ENCODE measurements at regions not wholly inside any gene's neighbourhood (a gene's known extent, or its start where the extent isn't known, plus 50 kb on each side); places are given as distances from the start of the nearest gene placed in this dataset.

DNA sequence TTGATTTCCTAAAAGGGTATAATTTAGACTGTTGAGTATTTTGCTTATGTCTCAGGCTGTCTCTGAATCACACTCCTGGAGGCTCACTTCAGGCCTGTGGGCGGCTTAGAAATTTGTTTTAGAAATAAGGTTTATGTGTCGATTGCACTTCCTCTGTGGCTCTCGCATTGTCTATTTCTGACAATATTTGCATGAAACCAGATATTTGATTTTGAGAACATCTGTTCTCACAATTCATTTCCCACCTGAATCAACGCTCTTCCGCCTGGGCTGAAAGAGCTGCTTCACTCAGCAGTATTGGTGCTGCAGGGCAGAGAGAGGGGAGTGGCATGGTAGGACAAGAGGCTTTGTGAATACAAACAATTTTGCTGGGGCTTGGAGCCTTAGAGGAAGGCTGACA lies 262.0 kb downstream of the ADRA2A start:
- no peak overlapping the region for H3K4me3 ChIP-seq
- DNase-seq = no peak
- H3K9me3 ChIP-seq = peaks cover 0 to 9% (median 3%) of the 10 kb centered on the region in 4 donors
- no peaks in the 10 kb centered on the region for H3K36me3 ChIP-seq
- no peaks in the 10 kb centered on the region for H3K4me1 ChIP-seq
- intact Hi-C loops (cut with DNase I) = no loop called here
- 90 to 95% methylated on average over 5 of the region's 5 CpGs for WGBS, 2 donors
- TF ChIP-seq, protein P1, sequence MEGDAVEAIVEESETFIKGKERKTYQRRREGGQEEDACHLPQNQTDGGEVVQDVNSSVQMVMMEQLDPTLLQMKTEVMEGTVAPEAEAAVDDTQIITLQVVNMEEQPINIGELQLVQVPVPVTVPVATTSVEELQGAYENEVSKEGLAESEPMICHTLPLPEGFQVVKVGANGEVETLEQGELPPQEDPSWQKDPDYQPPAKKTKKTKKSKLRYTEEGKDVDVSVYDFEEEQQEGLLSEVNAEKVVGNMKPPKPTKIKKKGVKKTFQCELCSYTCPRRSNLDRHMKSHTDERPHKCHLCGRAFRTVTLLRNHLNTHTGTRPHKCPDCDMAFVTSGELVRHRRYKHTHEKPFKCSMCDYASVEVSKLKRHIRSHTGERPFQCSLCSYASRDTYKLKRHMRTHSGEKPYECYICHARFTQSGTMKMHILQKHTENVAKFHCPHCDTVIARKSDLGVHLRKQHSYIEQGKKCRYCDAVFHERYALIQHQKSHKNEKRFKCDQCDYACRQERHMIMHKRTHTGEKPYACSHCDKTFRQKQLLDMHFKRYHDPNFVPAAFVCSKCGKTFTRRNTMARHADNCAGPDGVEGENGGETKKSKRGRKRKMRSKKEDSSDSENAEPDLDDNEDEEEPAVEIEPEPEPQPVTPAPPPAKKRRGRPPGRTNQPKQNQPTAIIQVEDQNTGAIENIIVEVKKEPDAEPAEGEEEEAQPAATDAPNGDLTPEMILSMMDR (IDR thresholded peaks at IDR 0.05) = no peak
- TF ChIP-seq POLR2A (IDR thresholded peaks at IDR 0.05) = no peak
- TF ChIP-seq EP300 (IDR thresholded peaks at IDR 0.05) = no peak
- no peak for TF ChIP-seq POLR2AphosphoS5 (IDR thresholded peaks at IDR 0.05)
- H3K27ac ChIP-seq = no peak overlapping the region
- no peaks in the 10 kb centered on the region for H3K27me3 ChIP-seq

DNA sequence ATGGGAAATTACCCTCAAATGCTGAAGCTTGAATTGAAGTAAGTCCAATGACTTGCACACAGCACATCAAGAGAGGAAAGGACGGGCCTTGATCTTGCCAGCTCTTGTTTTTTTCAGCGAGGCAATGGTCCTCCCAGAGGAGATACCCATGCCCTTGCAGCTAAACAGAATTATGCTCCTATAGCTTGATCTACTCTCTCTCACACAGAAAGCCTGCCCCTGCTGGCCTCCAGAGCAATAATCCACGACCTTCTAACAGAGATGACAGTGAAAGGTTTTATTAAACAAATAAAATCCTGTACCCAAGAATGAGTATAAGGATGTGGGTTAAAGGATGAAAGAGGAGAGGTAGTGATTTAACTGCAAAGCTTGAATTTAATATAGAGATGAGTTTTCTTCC lies 268.0 kb downstream of the ADRA2A start:
- Histone ChIP-seq H3K4me1 (no peaks in the 10 kb centered on the region), H3K36me3 (no peaks in the 10 kb centered on the region), H3K4me3 (no peak overlapping the region), H3K9me3 (peaks cover 0 to 9% (median 3%) of the 10 kb centered on the region in 4 donors), H3K27me3 (no peaks in the 10 kb centered on the region), H3K27ac (no peak overlapping the region)
- TF ChIP-seq POLR2A (IDR thresholded peaks at IDR 0.05) (no peak), EP300 (IDR thresholded peaks at IDR 0.05) (no peak), POLR2AphosphoS5 (IDR thresholded peaks at IDR 0.05) (no peak)
- TF ChIP-seq, protein P1 (IDR thresholded peaks at IDR 0.05) = no peak
- WGBS, 2 donors = 48 to 55% methylated on average over 3 of the region's 3 CpGs
- DNase-seq = no peak
- intact Hi-C loops (cut with DNase I) = no loop called here

DNA sequence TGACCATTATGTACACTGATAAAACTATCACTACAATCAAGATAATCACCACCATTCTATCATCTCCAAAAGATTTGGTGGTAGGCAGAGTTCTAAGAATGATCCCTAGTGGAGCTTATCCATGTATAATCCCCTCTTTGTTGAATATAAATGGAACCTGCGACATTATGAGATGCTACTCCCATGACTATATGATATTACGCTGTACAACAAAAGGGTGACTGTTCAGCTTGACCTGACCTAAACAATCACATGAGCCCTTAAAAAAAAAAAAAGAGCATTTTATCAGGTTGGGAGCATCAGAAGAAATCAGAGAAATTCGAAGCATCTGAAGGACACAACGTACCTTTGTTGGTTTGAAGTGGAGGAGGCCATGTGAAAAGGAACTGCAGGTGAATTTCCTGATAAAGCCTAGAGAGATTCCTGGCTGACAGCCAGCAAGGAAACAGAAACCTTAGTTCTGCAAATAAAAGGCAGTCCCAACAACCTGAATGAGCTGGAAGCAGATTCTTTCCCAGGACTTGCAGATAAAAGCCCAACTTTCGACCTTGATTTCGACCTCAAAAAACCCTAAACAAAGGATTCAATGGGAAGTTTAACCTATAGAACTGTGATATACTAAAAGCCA lies 270.7 kb downstream of the ADRA2A start:
- peaks cover 0 to 4% (median 0%) of the 10 kb centered on the region in 4 donors for H3K9me3 ChIP-seq
- DNase-seq = no peak
- intact Hi-C loops (cut with DNase I) = no loop called here
- TF ChIP-seq POLR2A (IDR thresholded peaks at IDR 0.05) (no peak), POLR2AphosphoS5 (IDR thresholded peaks at IDR 0.05) (no peak), EP300 (IDR thresholded peaks at IDR 0.05) (no peak)
- TF ChIP-seq, protein P1 (IDR thresholded peaks at IDR 0.05) = no peak
- H3K36me3 ChIP-seq = no peaks in the 10 kb centered on the region
- WGBS, 2 donors = 20 to 58% methylated on average over 6 of the region's 6 CpGs
- no peaks in the 10 kb centered on the region for H3K27me3 ChIP-seq
- no peak overlapping the region for H3K27ac ChIP-seq
- no peaks in the 10 kb centered on the region for H3K4me1 ChIP-seq
- H3K4me3 ChIP-seq = no peak overlapping the region

DNA sequence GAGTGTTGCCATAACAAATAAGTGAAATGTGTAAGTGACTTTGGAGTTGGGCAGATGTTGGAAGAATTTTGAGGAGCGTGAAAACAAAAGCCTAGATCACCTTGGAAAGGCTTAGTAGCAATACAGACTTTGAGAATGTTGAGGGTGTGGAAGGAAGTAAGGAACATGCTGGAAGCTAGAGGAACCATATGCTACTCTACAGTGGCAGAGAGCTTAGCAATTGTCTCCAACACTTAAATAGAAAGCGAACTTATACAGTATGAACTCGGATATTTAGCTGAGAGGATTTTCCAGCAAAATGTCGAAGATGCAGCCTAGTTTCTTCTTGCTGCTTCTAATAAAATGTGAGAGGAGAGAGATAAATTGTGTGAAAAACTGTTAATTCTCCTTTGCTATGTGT lies 271.2 kb downstream of the ADRA2A start:
- TF ChIP-seq POLR2A (IDR thresholded peaks at IDR 0.05) = no peak
- no peak for TF ChIP-seq POLR2AphosphoS5 (IDR thresholded peaks at IDR 0.05)
- TF ChIP-seq, protein P1 (IDR thresholded peaks at IDR 0.05) = no peak
- no peak for TF ChIP-seq EP300 (IDR thresholded peaks at IDR 0.05)
- no peaks in the 10 kb centered on the region for H3K27me3 ChIP-seq

DNA sequence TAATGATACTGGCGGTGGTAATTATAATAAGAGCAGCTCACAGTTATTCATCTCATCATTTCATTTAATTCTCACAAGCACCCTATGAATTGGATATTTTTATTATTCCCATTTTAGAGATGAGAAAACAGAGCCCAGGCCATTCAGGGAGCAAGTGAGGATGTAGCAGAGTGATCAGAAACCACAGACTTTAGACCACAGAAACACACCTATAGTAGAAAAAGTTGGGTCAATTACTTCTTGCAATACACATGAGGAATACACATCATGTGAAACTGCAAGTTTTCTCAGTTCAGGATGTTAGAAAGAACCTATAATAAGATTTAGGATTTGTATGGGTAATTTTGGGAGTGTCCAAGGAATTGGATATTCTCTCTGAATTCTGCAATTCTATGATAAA lies 278.0 kb downstream of the ADRA2A start:
- 89 to 93% methylated on average over 1 of the region's 1 CpG for WGBS, 2 donors

More for the DNA sequence above, 271.2 kb downstream of the ADRA2A start:
- DNase-seq = no peak
- intact Hi-C loops (cut with DNase I) = no loop called here
- WGBS, 2 donors = 65 to 84% methylated on average over 4 of the region's 4 CpGs
- Histone ChIP-seq H3K4me3 (no peak overlapping the region), H3K27ac (no peak overlapping the region), H3K36me3 (no peaks in the 10 kb centered on the region), H3K4me1 (no peaks in the 10 kb centered on the region), H3K9me3 (no peaks in the 10 kb centered on the region)

More for the DNA sequence above, 278.0 kb downstream of the ADRA2A start:
- Histone ChIP-seq H3K9me3 (no peaks in the 10 kb centered on the region), H3K27ac (no peak overlapping the region), H3K36me3 (no peaks in the 10 kb centered on the region), H3K4me3 (no peak overlapping the region), H3K4me1 (no peaks in the 10 kb centered on the region), H3K27me3 (no peaks in the 10 kb centered on the region)
- no peak for TF ChIP-seq POLR2A (IDR thresholded peaks at IDR 0.05)
- TF ChIP-seq, protein P1 (IDR thresholded peaks at IDR 0.05) = no peak
- TF ChIP-seq EP300 (IDR thresholded peaks at IDR 0.05) = no peak
- TF ChIP-seq POLR2AphosphoS5 (IDR thresholded peaks at IDR 0.05) = no peak
- no peak for DNase-seq
- intact Hi-C loops (cut with DNase I) = no loop called here

All from sigmoid colon (tissue), 6 donors.